ENCODE measurements at regions not wholly inside any gene's neighbourhood (a gene's known extent, or its start where the extent isn't known, plus 50 kb on each side); places are given as distances from the start of the nearest gene placed in this dataset.

DNA sequence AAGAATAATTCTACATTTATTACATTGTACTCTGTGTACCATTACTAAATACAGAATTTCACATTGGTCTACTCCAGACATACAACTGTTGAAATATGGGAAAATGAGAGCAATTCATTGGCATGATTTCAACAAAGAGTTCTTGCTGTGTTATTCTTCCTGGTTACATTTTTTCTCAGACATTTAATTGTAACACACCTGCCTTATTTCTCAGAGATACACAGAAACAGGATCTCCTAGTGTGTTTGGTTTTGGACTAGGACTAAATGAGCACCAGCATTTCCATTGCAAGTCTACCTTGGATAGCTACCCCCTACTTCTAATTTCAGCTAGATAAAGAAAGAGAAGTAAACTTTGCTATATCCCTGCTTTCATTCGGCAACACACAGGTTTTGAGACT is 274.3 kb upstream of the CNTN4 start:
- Histone ChIP-seq H3K36me3 (replicated peaks) (no peaks in the 10 kb centered on the region), H3K4me3 (ENCODE audit: low read depth, low read length) (no peak overlapping the region), H3K27me3 (replicated peaks) (no peaks in the 10 kb centered on the region), H3K27ac (no peak overlapping the region)
- TF ChIP-seq, protein P1, sequence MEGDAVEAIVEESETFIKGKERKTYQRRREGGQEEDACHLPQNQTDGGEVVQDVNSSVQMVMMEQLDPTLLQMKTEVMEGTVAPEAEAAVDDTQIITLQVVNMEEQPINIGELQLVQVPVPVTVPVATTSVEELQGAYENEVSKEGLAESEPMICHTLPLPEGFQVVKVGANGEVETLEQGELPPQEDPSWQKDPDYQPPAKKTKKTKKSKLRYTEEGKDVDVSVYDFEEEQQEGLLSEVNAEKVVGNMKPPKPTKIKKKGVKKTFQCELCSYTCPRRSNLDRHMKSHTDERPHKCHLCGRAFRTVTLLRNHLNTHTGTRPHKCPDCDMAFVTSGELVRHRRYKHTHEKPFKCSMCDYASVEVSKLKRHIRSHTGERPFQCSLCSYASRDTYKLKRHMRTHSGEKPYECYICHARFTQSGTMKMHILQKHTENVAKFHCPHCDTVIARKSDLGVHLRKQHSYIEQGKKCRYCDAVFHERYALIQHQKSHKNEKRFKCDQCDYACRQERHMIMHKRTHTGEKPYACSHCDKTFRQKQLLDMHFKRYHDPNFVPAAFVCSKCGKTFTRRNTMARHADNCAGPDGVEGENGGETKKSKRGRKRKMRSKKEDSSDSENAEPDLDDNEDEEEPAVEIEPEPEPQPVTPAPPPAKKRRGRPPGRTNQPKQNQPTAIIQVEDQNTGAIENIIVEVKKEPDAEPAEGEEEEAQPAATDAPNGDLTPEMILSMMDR (IDR thresholded peaks at IDR 0.05; ENCODE audit: low read depth, low read length, missing control alignments), result no peak
- in situ Hi-C loops (cut with HindIII; ENCODE audit: low pct_ligation_motif_present, low sequenced_read_pairs), result no loop called here
- no peak for DNase-seq

DNA sequence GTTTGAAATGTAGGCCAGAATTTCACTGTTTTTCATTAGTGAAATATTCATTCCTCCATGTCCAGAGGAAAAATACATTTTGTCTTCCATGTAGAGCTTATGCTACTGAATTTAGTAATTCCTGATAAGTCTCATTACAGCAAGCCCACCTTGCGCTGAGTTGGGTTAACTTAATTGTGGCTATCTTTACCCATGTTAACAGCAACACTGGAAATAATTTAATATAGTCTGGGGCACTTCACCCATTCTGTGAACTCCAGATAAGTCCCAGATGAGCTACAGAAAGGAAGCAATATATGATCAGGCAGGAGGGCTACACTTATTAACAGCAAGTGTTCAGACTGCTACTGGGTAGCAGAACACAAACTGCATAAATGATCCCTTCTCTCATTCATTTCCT is 270.1 kb upstream of the CNTN4 start:
- H3K4me3 ChIP-seq (ENCODE audit: low read depth, low read length), result no peak overlapping the region

DNA sequence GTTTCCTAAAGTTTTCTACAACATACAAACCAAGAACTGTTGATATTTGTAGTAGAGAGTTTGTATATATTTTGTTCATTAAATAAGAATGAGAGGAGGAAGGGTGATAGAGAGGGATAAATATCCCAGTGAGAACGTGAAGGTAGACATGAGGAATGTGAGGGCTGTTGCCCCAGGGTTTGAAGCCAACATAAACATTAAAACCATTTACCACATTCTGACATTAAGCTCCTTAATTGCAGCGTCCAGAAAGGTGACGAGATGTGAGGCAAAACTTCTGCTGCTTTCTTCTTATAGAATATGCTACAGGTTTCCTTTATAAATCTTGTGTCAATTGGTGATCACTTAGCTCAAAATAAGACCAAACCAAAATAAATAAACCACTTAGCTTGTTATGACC is 267.8 kb upstream of the CNTN4 start:
- Histone ChIP-seq H3K27me3 (replicated peaks) (no peaks in the 10 kb centered on the region), H3K36me3 (replicated peaks) (no peaks in the 10 kb centered on the region), H3K4me3 (ENCODE audit: low read depth, low read length) (no peak overlapping the region), H3K27ac (no peak overlapping the region)
- TF ChIP-seq, protein P1 (IDR thresholded peaks at IDR 0.05; ENCODE audit: low read depth, low read length, missing control alignments), result no peak
- in situ Hi-C loops (cut with HindIII; ENCODE audit: low pct_ligation_motif_present, low sequenced_read_pairs), result no loop called here
- DNase-seq, result no peak

More for the DNA sequence above, 270.1 kb upstream of the CNTN4 start:
- TF ChIP-seq, protein P1 (IDR thresholded peaks at IDR 0.05; ENCODE audit: low read depth, low read length, missing control alignments), result no peak
- Histone ChIP-seq H3K36me3 (replicated peaks) (no peaks in the 10 kb centered on the region), H3K27ac (no peak overlapping the region), H3K27me3 (replicated peaks) (no peaks in the 10 kb centered on the region)
- in situ Hi-C loops (cut with HindIII; ENCODE audit: low pct_ligation_motif_present, low sequenced_read_pairs), result no loop called here
- DNase-seq, result no peak

DNA sequence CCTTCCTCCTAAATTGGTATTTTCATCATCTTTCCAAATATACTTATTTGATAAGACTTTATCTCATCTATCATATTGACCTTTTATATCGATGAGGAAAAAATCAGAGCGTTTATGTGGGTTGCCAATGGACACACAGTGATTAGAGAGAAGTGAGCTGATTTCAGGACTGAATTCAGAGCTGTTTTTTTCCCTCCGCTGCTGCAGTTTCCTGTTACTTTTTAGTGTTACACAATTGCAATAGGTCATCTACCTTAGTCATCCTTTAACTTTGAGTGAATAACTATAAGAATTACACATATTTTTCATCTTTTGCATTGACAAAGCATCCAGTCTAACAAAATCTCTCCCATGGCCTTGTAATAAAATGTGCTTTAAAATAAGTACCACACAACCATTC is 266.3 kb upstream of the CNTN4 start:
- no peaks in the 10 kb centered on the region for H3K36me3 ChIP-seq (replicated peaks)
- H3K27me3 ChIP-seq (replicated peaks), result no peaks in the 10 kb centered on the region
- TF ChIP-seq, protein P1 (IDR thresholded peaks at IDR 0.05; ENCODE audit: low read depth, low read length, missing control alignments), result no peak
- in situ Hi-C loops (cut with HindIII; ENCODE audit: low pct_ligation_motif_present, low sequenced_read_pairs), result no loop called here
- no peak for DNase-seq
- no peak overlapping the region for H3K4me3 ChIP-seq (ENCODE audit: low read depth, low read length)
- no peak overlapping the region for H3K27ac ChIP-seq

DNA sequence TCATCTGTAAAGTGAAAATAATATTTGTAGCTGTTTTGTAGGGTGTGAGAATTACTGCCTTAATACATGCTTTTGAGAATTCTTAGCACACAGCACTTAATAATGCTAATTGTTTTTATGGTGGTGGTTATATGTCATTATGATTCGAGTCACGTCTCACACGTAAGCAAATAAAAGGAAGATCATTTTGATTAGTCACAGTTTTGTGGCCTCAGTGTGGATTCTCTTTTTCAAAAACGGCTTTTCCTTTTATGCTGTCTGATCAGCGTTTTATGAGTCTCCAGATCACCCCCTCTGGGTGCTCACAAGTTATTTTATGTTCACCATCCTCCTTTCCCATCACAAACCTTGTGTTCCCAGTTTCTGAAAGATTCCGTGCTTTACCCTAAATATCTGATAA is 255.6 kb upstream of the CNTN4 start:
- Histone ChIP-seq H3K27me3 (replicated peaks) (no peaks in the 10 kb centered on the region), H3K36me3 (replicated peaks) (no peaks in the 10 kb centered on the region), H3K27ac (no peak overlapping the region), H3K4me3 (ENCODE audit: low read depth, low read length) (no peak overlapping the region)
- DNase-seq, result no peak
- TF ChIP-seq, protein P1 (IDR thresholded peaks at IDR 0.05; ENCODE audit: low read depth, low read length, missing control alignments), result no peak
- in situ Hi-C loops (cut with HindIII; ENCODE audit: low pct_ligation_motif_present, low sequenced_read_pairs), result no loop called here

DNA sequence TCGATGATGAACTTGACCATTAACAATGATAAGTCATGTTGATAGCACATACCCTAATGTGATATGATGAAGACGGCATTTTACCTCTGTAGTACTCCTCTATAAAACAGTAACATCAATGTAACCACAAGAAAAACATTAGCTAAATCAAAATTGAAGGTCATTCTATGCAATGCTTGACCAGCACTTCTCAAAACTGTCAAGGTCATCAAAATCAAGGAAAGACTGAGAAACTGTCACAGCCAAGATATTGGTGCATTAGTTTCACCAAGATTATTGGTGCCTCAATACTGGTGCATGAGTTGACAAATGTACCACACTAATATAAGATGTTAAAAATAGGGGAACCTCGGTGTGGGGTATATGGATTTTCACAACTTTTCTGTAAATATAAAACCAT is 251.1 kb upstream of the CNTN4 start:
- H3K36me3 ChIP-seq (replicated peaks), result no peaks in the 10 kb centered on the region
- no peaks in the 10 kb centered on the region for H3K27me3 ChIP-seq (replicated peaks)
- TF ChIP-seq, protein P1 (IDR thresholded peaks at IDR 0.05; ENCODE audit: low read depth, low read length, missing control alignments), result no peak
- H3K4me3 ChIP-seq (ENCODE audit: low read depth, low read length), result no peak overlapping the region
- no peak overlapping the region for H3K27ac ChIP-seq
- in situ Hi-C loops (cut with HindIII; ENCODE audit: low pct_ligation_motif_present, low sequenced_read_pairs), result no loop called here
- DNase-seq, result no peak
